ENCODE measurements at regions not wholly inside any gene's neighbourhood (a gene's known extent, or its start where the extent isn't known, plus 50 kb on each side); places are given as distances from the start of the nearest gene placed in this dataset.
A peak's percentile ranks its signal among the peaks of the same experiment; 100 is the strongest.

DNA sequence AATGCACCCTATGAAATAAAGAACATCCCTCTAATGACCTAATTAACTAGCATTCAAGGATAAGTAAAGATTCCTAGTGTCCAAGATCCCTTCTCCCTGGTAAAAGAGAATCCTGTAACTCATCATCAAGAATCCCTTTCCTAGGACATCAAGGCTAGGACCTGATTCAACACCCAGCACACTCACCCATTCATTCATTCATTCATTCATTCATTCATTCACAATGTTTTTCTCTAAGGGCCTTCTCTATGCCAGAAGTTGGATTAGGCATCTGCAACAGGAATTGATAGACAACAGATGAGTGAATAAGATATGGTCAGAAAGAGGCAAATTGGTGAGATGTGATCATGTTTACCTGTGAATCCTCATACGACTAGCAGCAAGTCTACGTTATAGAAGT lies 126.8 kb downstream of the OSR1 start:
- TF ChIP-seq, protein P1, sequence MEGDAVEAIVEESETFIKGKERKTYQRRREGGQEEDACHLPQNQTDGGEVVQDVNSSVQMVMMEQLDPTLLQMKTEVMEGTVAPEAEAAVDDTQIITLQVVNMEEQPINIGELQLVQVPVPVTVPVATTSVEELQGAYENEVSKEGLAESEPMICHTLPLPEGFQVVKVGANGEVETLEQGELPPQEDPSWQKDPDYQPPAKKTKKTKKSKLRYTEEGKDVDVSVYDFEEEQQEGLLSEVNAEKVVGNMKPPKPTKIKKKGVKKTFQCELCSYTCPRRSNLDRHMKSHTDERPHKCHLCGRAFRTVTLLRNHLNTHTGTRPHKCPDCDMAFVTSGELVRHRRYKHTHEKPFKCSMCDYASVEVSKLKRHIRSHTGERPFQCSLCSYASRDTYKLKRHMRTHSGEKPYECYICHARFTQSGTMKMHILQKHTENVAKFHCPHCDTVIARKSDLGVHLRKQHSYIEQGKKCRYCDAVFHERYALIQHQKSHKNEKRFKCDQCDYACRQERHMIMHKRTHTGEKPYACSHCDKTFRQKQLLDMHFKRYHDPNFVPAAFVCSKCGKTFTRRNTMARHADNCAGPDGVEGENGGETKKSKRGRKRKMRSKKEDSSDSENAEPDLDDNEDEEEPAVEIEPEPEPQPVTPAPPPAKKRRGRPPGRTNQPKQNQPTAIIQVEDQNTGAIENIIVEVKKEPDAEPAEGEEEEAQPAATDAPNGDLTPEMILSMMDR (tag by site-specific recombination; IDR thresholded peaks at IDR 0.05): no peak
- TF ChIP-seq ZNF24 (tag by site-specific recombination; IDR thresholded peaks at IDR 0.05): 0 out of 2 replicates have a peak, but pooled peaks have one; percentile 30

Measured in HEK293 (cell line).